ENCODE measurements at regions not wholly inside any gene's neighbourhood (a gene's known extent, or its start where the extent isn't known, plus 50 kb on each side); places are given as distances from the start of the nearest gene placed in this dataset.

DNA sequence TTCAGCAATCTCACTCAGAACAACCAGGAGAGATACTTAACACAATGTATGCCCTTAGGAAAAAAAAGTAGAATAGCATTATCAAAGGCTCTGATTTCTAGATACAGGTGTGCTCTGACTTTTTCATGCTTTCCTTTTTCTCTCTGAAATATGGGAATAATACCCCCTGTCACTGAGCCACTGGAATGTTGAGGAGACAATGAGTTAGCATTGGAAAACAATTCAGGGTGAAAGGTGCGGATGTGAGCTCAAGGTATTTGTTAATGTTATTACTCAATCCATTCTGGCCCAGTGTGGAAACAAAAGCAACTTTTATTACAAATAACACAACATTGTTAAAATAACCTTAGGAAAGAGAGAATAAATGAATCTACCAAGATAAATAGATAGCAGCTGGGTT is 228.0 kb downstream of the IKZF2 start:
- no peak for TF ChIP-seq POLR2AphosphoS5 (IDR thresholded peaks at IDR 0.05)
- no peak for TF ChIP-seq POLR2A (IDR thresholded peaks at IDR 0.05)
- TF ChIP-seq CTCF (IDR thresholded peaks at IDR 0.05) = no peak
- peaks cover 5% of the 10 kb centered on the region for H3K4me1 ChIP-seq (replicated peaks)
- H3K4me3 ChIP-seq = no peak overlapping the region
- H3K27ac ChIP-seq = no peak overlapping the region
- whole genome bisulfite sequencing = 71% methylated on average over 1 of the region's 1 CpG
- intact Hi-C loops (cut with DNase I) = no loop called here
- no peaks in the 10 kb centered on the region for H3K27me3 ChIP-seq (replicated peaks; ENCODE audit: insufficient read depth)
- H3K36me3 ChIP-seq = no peaks in the 10 kb centered on the region
- no peak for DNase-seq (ENCODE audit: low spot score)
- H3K9me3 ChIP-seq = no peaks in the 10 kb centered on the region

GRCh38 chr2:212922701-212923100 is 228.7 kb downstream of the IKZF2 start:
- H3K9me3 ChIP-seq = no peaks in the 10 kb centered on the region
- intact Hi-C loops (cut with DNase I) = no loop called here
- no peak overlapping the region for H3K27ac ChIP-seq
- TF ChIP-seq POLR2A (IDR thresholded peaks at IDR 0.05) = no peak
- no peak for TF ChIP-seq CTCF (IDR thresholded peaks at IDR 0.05)
- no peak for TF ChIP-seq POLR2AphosphoS5 (IDR thresholded peaks at IDR 0.05)
- peaks cover 5% of the 10 kb centered on the region for H3K4me1 ChIP-seq (replicated peaks)
- H3K4me3 ChIP-seq = no peak overlapping the region
- 95% methylated on average over 2 of the region's 2 CpGs for WGBS
- H3K27me3 ChIP-seq (replicated peaks; ENCODE audit: insufficient read depth) = no peaks in the 10 kb centered on the region
- DNase-seq (ENCODE audit: low spot score) = no peak
- H3K36me3 ChIP-seq = no peaks in the 10 kb centered on the region

- H3K27ac ChIP-seq = no peak overlapping the region
- intact Hi-C loops (cut with DNase I) = no loop called here
- H3K4me3 ChIP-seq = no peak overlapping the region
- no peak for TF ChIP-seq POLR2AphosphoS5 (IDR thresholded peaks at IDR 0.05)
- TF ChIP-seq POLR2A (IDR thresholded peaks at IDR 0.05) = no peak
- no peak for TF ChIP-seq CTCF (IDR thresholded peaks at IDR 0.05)
- no peaks in the 10 kb centered on the region for H3K36me3 ChIP-seq
- DNase-seq (ENCODE audit: low spot score) = no peak
- H3K27me3 ChIP-seq (replicated peaks; ENCODE audit: insufficient read depth) = no peaks in the 10 kb centered on the region
- peaks cover 5% of the 10 kb centered on the region for H3K4me1 ChIP-seq (replicated peaks)
- H3K9me3 ChIP-seq = no peaks in the 10 kb centered on the region
Observed at GRCh38 chr2:212921711-212922110, 229.7 kb downstream of the IKZF2 start.

- no peaks in the 10 kb centered on the region for H3K36me3 ChIP-seq
- H3K9me3 ChIP-seq = no peaks in the 10 kb centered on the region
- DNase-seq (ENCODE audit: low spot score) = no peak
- no peak for TF ChIP-seq CTCF (IDR thresholded peaks at IDR 0.05)
- TF ChIP-seq POLR2AphosphoS5 (IDR thresholded peaks at IDR 0.05) = no peak
- no peak for TF ChIP-seq POLR2A (IDR thresholded peaks at IDR 0.05)
- intact Hi-C loops (cut with DNase I) = no loop called here
- H3K4me1 ChIP-seq (replicated peaks) = peaks cover 5% of the 10 kb centered on the region
- H3K27me3 ChIP-seq (replicated peaks; ENCODE audit: insufficient read depth) = no peaks in the 10 kb centered on the region
- no peak overlapping the region for H3K27ac ChIP-seq
- no peak overlapping the region for H3K4me3 ChIP-seq
- WGBS = 94% methylated on average over 3 of the region's 3 CpGs
Observed at GRCh38 chr2:212921061-212921460, 230.4 kb downstream of the IKZF2 start.

DNA sequence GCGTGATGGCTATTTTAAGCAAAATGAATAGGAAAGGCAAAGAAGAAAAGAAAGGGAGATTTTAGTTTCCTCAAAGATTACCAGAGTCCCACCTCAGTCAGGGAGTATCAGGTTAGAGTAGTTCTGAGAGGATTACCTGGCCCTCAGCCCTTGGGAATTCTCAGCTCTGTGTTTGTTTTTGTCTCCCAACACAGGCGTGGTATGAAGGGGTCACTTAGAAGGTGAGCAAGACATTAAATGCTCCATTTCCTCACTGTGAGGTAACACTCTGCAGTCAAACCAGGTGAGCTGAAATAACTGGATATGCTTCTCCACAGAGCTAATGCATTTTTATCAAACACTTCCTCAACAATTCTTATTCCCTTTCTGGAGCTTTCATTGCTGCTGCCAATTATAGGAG is 232.2 kb downstream of the IKZF2 start:
- Histone ChIP-seq H3K27ac (no peak overlapping the region), H3K4me3 (no peak overlapping the region), H3K36me3 (no peaks in the 10 kb centered on the region), H3K27me3 (replicated peaks; ENCODE audit: insufficient read depth) (no peaks in the 10 kb centered on the region), H3K4me1 (replicated peaks) (peaks cover 5% of the 10 kb centered on the region), H3K9me3 (no peaks in the 10 kb centered on the region)
- no peak for DNase-seq (ENCODE audit: low spot score)
- TF ChIP-seq POLR2AphosphoS5 (IDR thresholded peaks at IDR 0.05) (no peak), POLR2A (IDR thresholded peaks at IDR 0.05) (no peak), CTCF (IDR thresholded peaks at IDR 0.05) (no peak)
- 59% methylated on average over 2 of the region's 2 CpGs for WGBS
- intact Hi-C loops (cut with DNase I) = no loop called here

All from prostate gland (tissue), 2 donors.